A549 (cell line): ENCODE measurements at regions not wholly inside any gene's neighbourhood (a gene's known extent, or its start where the extent isn't known, plus 50 kb on each side); places are given as distances from the start of the nearest gene placed in this dataset.

Experiments used
- BHLHE40 ChIP-seq: IDR thresholded peaks from 2 replicates; pipeline ENCODE4 v1.6.1; 2012; ENCODE audit warnings: low read depth, low read length, inconsistent platforms
- CHD2 ChIP-seq: fragments of 150-350 bp; IDR thresholded peaks from 2 replicates; pipeline ENCODE4 v1.6.1; 2014; ENCODE audit warnings: low read length; ENCODE audit not compliant: partially characterized antibody
- HDAC2 ChIP-seq: fragments of 200-600 bp; sonication (generic); IDR thresholded peaks from 2 replicates; pipeline ENCODE4 v1.6.1; 2016
- HOXA7 ChIP-seq: fragments of 250-450 bp; sonication (Bioruptor Pico); IDR thresholded peaks from 2 replicates; pipeline ENCODE4 v1.5.0; 2020; ENCODE audit warnings: mild to moderate bottlenecking, moderate library complexity
- JUN ChIP-seq, 2 experiments: fragments of >200 bp; sonication (Bioruptor Twin); formaldehyde crosslinking; IDR thresholded peaks; 2 replicates in 1 of 2; 3 replicates in 1 of 2; pipeline ENCODE4 v1.6.1; 2016 to 2017
- KDM5A ChIP-seq: fragments of 200-600 bp; sonication (generic); IDR thresholded peaks from 2 replicates; pipeline ENCODE4 v1.6.1; 2016; ENCODE audit warnings: antibody characterized with exemption, mild to moderate bottlenecking
- NFE2L2 ChIP-seq: fragments of 150-350 bp; conservative IDR thresholded peaks from 2 replicates; pipeline ENCODE4 v1.6.1; 2014; ENCODE audit warnings: low read length
- POLR2A ChIP-seq: IDR thresholded peaks from 2 replicates; pipeline ENCODE4 v1.6.1; 2012; ENCODE audit warnings: mild to moderate bottlenecking, low read length
- RCOR1 ChIP-seq: fragments of 150-350 bp; IDR thresholded peaks from 2 replicates; pipeline ENCODE4 v1.6.1; 2014; ENCODE audit warnings: antibody characterized with exemption, low read length, low read depth
- RFX5 ChIP-seq: fragments of 450-650 bp; IDR thresholded peaks from 2 replicates; pipeline ENCODE4 v1.7.1; 2014; ENCODE audit warnings: antibody characterized with exemption, mild to moderate bottlenecking, moderate library complexity
- TP53 ChIP-seq: fragments of 250-450 bp; sonication (Bioruptor Pico); IDR thresholded peaks from 2 replicates; pipeline ENCODE4 v1.5.0; 2021; ENCODE audit warnings: mild to moderate bottlenecking, moderate library complexity
- TF ChIP-seq, protein P1 (sequence below): fragments of >200 bp; sonication (Bioruptor Twin); formaldehyde crosslinking; IDR thresholded peaks from 3 replicates; pipeline ENCODE4 v1.5.1; 2016

- TF ChIP-seq, protein P1, sequence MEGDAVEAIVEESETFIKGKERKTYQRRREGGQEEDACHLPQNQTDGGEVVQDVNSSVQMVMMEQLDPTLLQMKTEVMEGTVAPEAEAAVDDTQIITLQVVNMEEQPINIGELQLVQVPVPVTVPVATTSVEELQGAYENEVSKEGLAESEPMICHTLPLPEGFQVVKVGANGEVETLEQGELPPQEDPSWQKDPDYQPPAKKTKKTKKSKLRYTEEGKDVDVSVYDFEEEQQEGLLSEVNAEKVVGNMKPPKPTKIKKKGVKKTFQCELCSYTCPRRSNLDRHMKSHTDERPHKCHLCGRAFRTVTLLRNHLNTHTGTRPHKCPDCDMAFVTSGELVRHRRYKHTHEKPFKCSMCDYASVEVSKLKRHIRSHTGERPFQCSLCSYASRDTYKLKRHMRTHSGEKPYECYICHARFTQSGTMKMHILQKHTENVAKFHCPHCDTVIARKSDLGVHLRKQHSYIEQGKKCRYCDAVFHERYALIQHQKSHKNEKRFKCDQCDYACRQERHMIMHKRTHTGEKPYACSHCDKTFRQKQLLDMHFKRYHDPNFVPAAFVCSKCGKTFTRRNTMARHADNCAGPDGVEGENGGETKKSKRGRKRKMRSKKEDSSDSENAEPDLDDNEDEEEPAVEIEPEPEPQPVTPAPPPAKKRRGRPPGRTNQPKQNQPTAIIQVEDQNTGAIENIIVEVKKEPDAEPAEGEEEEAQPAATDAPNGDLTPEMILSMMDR = no peak
- TF ChIP-seq TP53 (CRISPR knock-in tag) (no peak), CHD2 (no peak), HDAC2 (no peak), NFE2L2 (no peak), JUN (IDR thresholded peaks at IDR 0.05) (no peak), POLR2A (no peak), BHLHE40 (no peak), HOXA7 (CRISPR knock-in tag) (no peak), RFX5 (no peak), RCOR1 (no peak), KDM5A (no peak)
Observed at GRCh38 chr6:152846825-152847224, 96.2 kb downstream of the VIP start.
